ENCODE measurements at regions not wholly inside any gene's neighbourhood (a gene's known extent, or its start where the extent isn't known, plus 50 kb on each side); places are given as distances from the start of the nearest gene placed in this dataset.

- intact Hi-C loops (cut with DNase I) = no loop called here
- TF ChIP-seq CTCF (IDR thresholded peaks at IDR 0.05) = no peak
- ATAC-seq = no peak
These were observed 97.6 kb downstream of the BARX1 start for GRCh38 chr9:93857528-93857927.

GRCh38 chr9:93852728-93853127, 102.4 kb downstream of the BARX1 start:
- no peak for DNase-seq
- intact Hi-C loops (cut with DNase I) = no loop called here
- Histone ChIP-seq H3K27me3 (peaks cover 3% of the 10 kb centered on the region), H3K9me3 (no peaks in the 10 kb centered on the region), H3K36me3 (no peaks in the 10 kb centered on the region), H3K4me1 (no peaks in the 10 kb centered on the region), H3K27ac (no peak overlapping the region), H3K4me3 (no peak overlapping the region)
- ATAC-seq = no peak
- TF ChIP-seq CTCF (IDR thresholded peaks at IDR 0.05) = no peak

More at GRCh38 chr9:93857528-93857927, 97.6 kb downstream of the BARX1 start:
- H3K36me3 ChIP-seq = no peaks in the 10 kb centered on the region
- H3K4me1 ChIP-seq = no peaks in the 10 kb centered on the region
- no peak overlapping the region for H3K4me3 ChIP-seq
- no peak overlapping the region for H3K27ac ChIP-seq
- H3K27me3 ChIP-seq = peaks cover 37% of the 10 kb centered on the region
- no peaks in the 10 kb centered on the region for H3K9me3 ChIP-seq
- DNase-seq = no peak

- Histone ChIP-seq H3K36me3 (no peaks in the 10 kb centered on the region), H3K27ac (no peak overlapping the region), H3K4me3 (no peak overlapping the region), H3K9me3 (no peaks in the 10 kb centered on the region), H3K27me3 (no peaks in the 10 kb centered on the region), H3K4me1 (no peaks in the 10 kb centered on the region)
- DNase-seq (no peak), ATAC-seq (no peak)
- no peak for TF ChIP-seq CTCF (IDR thresholded peaks at IDR 0.05)
- intact Hi-C loops (cut with DNase I) = loop anchor here (10.0 kb wide), 1 partner anchor 432 kb away; no protein-coding TSS in a partner anchor
These were observed 108.8 kb downstream of the BARX1 start for GRCh38 chr9:93846349-93846748.

- intact Hi-C loops (cut with DNase I) = loop anchor here (10.0 kb wide), 1 partner anchor 429 kb away; no protein-coding TSS in a partner anchor
- Histone ChIP-seq H3K4me1 (no peaks in the 10 kb centered on the region), H3K27me3 (no peaks in the 10 kb centered on the region), H3K9me3 (no peaks in the 10 kb centered on the region), H3K36me3 (no peaks in the 10 kb centered on the region), H3K4me3 (no peak overlapping the region), H3K27ac (no peak overlapping the region)
- no peak for TF ChIP-seq CTCF (IDR thresholded peaks at IDR 0.05)
- no peak for DNase-seq
- ATAC-seq = no peak
These were observed 111.8 kb downstream of the BARX1 start for GRCh38 chr9:93843396-93843795.

- Histone ChIP-seq H3K4me1 (no peaks in the 10 kb centered on the region), H3K4me3 (no peak overlapping the region), H3K36me3 (no peaks in the 10 kb centered on the region), H3K9me3 (no peaks in the 10 kb centered on the region), H3K27ac (no peak overlapping the region), H3K27me3 (peaks cover 22% of the 10 kb centered on the region)
- intact Hi-C loops (cut with DNase I) = no loop called here
- DNase-seq = no peak
- ATAC-seq = no peak
- no peak for TF ChIP-seq CTCF (IDR thresholded peaks at IDR 0.05)
These were observed 124.5 kb downstream of the BARX1 start for GRCh38 chr9:93830606-93831005.

GRCh38 chr9:93830012-93830596, 125.1 kb downstream of the BARX1 start:
- no peaks in the 10 kb centered on the region for H3K4me1 ChIP-seq
- DNase-seq = no peak
- ATAC-seq = no peak
- H3K27ac ChIP-seq = no peak overlapping the region
- peaks cover 22% of the 10 kb centered on the region for H3K27me3 ChIP-seq
- no peaks in the 10 kb centered on the region for H3K9me3 ChIP-seq
- no peak overlapping the region for H3K4me3 ChIP-seq
- no peaks in the 10 kb centered on the region for H3K36me3 ChIP-seq
- intact Hi-C loops (cut with DNase I) = no loop called here
- no peak for TF ChIP-seq CTCF (IDR thresholded peaks at IDR 0.05)
